Erythroblast (primary cell): ENCODE measurements at regions not wholly inside any gene's neighbourhood (a gene's known extent, or its start where the extent isn't known, plus 50 kb on each side); places are given as distances from the start of the nearest gene placed in this dataset.

ENCODE experiments used
- GATA1 ChIP-seq: IDR thresholded peaks from 2 replicates; pipeline ENCODE4 v1.6.1; 2011; ENCODE audit warnings: low read depth, mild to moderate bottlenecking, control low read depth, low read length, moderate library complexity
- POLR2A ChIP-seq: IDR thresholded peaks from 2 replicates; pipeline ENCODE4 v1.6.1; 2011; ENCODE audit warnings: mild to moderate bottlenecking, low read length

DNA sequence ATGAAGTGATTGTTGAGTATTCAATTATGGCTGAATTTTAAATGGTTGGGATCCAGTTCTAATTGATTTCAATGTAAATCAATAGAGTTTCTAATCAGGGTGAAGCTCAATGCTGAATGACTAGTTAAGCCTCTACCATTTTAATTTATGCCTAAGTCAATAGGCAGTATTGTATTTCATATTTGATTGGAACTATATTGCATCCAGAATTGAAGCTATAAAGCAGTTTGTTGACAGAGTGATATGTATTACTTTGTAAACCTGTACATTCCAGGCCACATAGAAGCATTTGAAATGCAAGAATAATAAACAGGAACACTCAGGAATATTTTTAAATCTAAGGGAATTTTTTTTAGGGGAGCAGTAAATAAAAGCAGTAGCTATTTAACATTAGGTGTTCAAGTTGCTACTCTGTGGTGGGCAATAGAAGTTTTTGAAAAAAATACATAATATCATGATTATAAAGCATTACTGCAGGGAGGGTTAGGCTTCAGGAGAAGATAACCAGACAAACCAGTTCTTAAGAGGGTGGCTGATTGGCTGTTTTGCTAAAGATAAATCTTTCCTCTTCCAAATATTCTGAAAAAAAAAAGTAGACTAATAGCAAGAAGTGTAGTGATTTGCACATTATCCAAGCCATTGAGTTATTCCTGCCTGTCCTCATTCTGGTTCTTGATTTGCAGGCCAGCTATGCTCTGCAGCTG, 492.0 kb upstream of the MEF2C start:
- no peak for TF ChIP-seq POLR2A
- TF ChIP-seq GATA1: no peak
